Tibial artery (tissue), 4 donors: ENCODE measurements at regions not wholly inside any gene's neighbourhood (a gene's known extent, or its start where the extent isn't known, plus 50 kb on each side); places are given as distances from the start of the nearest gene placed in this dataset.

Source experiments
- DNase-seq, 2 donors: peaks; one replicate each; pipeline ENCODE4 v3.0.0-alpha.2; 2019
- H3K27ac ChIP-seq, 2 donors: fragments of 200-600 bp; sonication (generic) in 1 of 2; 1 replicate in 1 of 2; 2 replicates in 1 of 2; pipeline ENCODE4 v1.5.1; 2018 to 2019; ENCODE audit warnings: mild to moderate bottlenecking in 1 of 2
- H3K27me3 ChIP-seq, 2 donors: fragments of 200-600 bp; sonication (generic) in 1 of 2; one replicate each; pipeline versions ENCODE4 v1.5.1 to v1.6.0; 2016 to 2019
- H3K36me3 ChIP-seq, 3 donors: fragments of 200-600 bp; sonication (generic) in 2 of 3; one replicate each; pipeline ENCODE4 v1.5.1; 2016 to 2019; ENCODE audit warnings: mild to moderate bottlenecking in 2 of 3
- H3K4me1 ChIP-seq, 4 donors: fragments of 200-600 bp; sonication (generic) in 2 of 4; 1 replicate in 3 of 4; 2 replicates in 1 of 4; pipeline ENCODE4 v1.5.1; 2016 to 2019
- H3K4me3 ChIP-seq, 2 donors: fragments of 200-600 bp; sonication (generic) in 1 of 2; 1 replicate in 1 of 2; 2 replicates in 1 of 2; pipeline ENCODE4 v1.5.1; 2018 to 2019; ENCODE audit warnings: mild to moderate bottlenecking in 2 of 2
- H3K9me3 ChIP-seq, 3 donors: fragments of 200-600 bp; sonication (generic) in 1 of 3; one replicate each; pipeline ENCODE4 v1.5.1; 2016 to 2019
- CTCF ChIP-seq, 2 experiments: fragments of 200-600 bp in 1 of 2; fragments of 450-650 bp in 1 of 2; IDR thresholded peaks; one replicate each; pipeline ENCODE4 v1.5.1; 2017 to 2019; ENCODE audit warnings: antibody characterized with exemption in 2 of 2, mild to moderate bottlenecking in 1 of 2, moderate library complexity in 1 of 2
- intact Hi-C: fragments of 100-400 bp; cut with DNase I; formaldehyde crosslinking; loops from one replicate; pipeline ENCODE4 v1.15.0; 2023; ENCODE audit warnings: low total_unique reads

GRCh38 chr18:55079067-55079466 is 119.8 kb upstream of the CCDC68 start:
- H3K4me1 ChIP-seq, result no peaks in the 10 kb centered on the region
- H3K27ac ChIP-seq, result no peak overlapping the region
- H3K36me3 ChIP-seq, result no peaks in the 10 kb centered on the region
- intact Hi-C loops, result no loop called here
- no peaks in the 10 kb centered on the region for H3K9me3 ChIP-seq
- no peaks in the 10 kb centered on the region for H3K27me3 ChIP-seq
- no peak for TF ChIP-seq CTCF (IDR thresholded peaks at IDR 0.05)
- no peak for DNase-seq
- no peak overlapping the region for H3K4me3 ChIP-seq

- H3K27ac ChIP-seq, result no peak overlapping the region
- intact Hi-C loops, result no loop called here
These were observed 119.2 kb upstream of the CCDC68 start for GRCh38 chr18:55078303-55078932.

GRCh38 chr18:55076643-55077218 is 117.5 kb upstream of the CCDC68 start:
- no peak for DNase-seq
- H3K4me3 ChIP-seq, result no peak overlapping the region
- H3K36me3 ChIP-seq, result no peaks in the 10 kb centered on the region
- intact Hi-C loops, result no loop called here
- no peak overlapping the region for H3K27ac ChIP-seq
- no peak for TF ChIP-seq CTCF (IDR thresholded peaks at IDR 0.05)
- no peaks in the 10 kb centered on the region for H3K4me1 ChIP-seq
- no peaks in the 10 kb centered on the region for H3K9me3 ChIP-seq
- no peaks in the 10 kb centered on the region for H3K27me3 ChIP-seq

More at GRCh38 chr18:55078303-55078932, 119.2 kb upstream of the CCDC68 start:
- H3K4me3 ChIP-seq, result no peak overlapping the region
- DNase-seq, result no peak
- H3K9me3 ChIP-seq, result no peaks in the 10 kb centered on the region
- no peaks in the 10 kb centered on the region for H3K27me3 ChIP-seq
- H3K36me3 ChIP-seq, result no peaks in the 10 kb centered on the region
- no peak for TF ChIP-seq CTCF (IDR thresholded peaks at IDR 0.05)
- H3K4me1 ChIP-seq, result no peaks in the 10 kb centered on the region

GRCh38 chr18:55073834-55074233 is 114.6 kb upstream of the CCDC68 start:
- no peak for TF ChIP-seq CTCF (IDR thresholded peaks at IDR 0.05)
- Histone ChIP-seq H3K4me1 (no peaks in the 10 kb centered on the region), H3K27me3 (no peaks in the 10 kb centered on the region), H3K9me3 (no peaks in the 10 kb centered on the region), H3K27ac (no peak overlapping the region), H3K36me3 (no peaks in the 10 kb centered on the region), H3K4me3 (no peak overlapping the region)
- intact Hi-C loops, result no loop called here
- DNase-seq, result no peak

GRCh38 chr18:55073116-55073515 is 113.9 kb upstream of the CCDC68 start:
- H3K4me3 ChIP-seq, result no peak overlapping the region
- no peaks in the 10 kb centered on the region for H3K9me3 ChIP-seq
- DNase-seq, result no peak
- no peaks in the 10 kb centered on the region for H3K27me3 ChIP-seq
- no peaks in the 10 kb centered on the region for H3K4me1 ChIP-seq
- TF ChIP-seq CTCF (IDR thresholded peaks at IDR 0.05), result no peak
- intact Hi-C loops, result no loop called here
- no peaks in the 10 kb centered on the region for H3K36me3 ChIP-seq
- no peak overlapping the region for H3K27ac ChIP-seq
